B cell (primary cell): ENCODE measurements at regions not wholly inside any gene's neighbourhood (a gene's known extent, or its start where the extent isn't known, plus 50 kb on each side); places are given as distances from the start of the nearest gene placed in this dataset.

Source experiments
- EZH2 ChIP-seq: IDR thresholded peaks from 2 replicates; pipeline ENCODE4 v1.6.1; 2012; ENCODE audit warnings: borderline replicate concordance, low read depth, mild to moderate bottlenecking, moderate library complexity, low read length; ENCODE audit not compliant: insufficient read depth, poor library complexity, severe bottlenecking
- TF ChIP-seq, protein P1 (sequence below): fragments of 200-600 bp; IDR thresholded peaks from one replicate; pipeline ENCODE4 v1.8.0; 2022; ENCODE audit warnings: antibody characterized with exemption, mild to moderate bottlenecking

DNA sequence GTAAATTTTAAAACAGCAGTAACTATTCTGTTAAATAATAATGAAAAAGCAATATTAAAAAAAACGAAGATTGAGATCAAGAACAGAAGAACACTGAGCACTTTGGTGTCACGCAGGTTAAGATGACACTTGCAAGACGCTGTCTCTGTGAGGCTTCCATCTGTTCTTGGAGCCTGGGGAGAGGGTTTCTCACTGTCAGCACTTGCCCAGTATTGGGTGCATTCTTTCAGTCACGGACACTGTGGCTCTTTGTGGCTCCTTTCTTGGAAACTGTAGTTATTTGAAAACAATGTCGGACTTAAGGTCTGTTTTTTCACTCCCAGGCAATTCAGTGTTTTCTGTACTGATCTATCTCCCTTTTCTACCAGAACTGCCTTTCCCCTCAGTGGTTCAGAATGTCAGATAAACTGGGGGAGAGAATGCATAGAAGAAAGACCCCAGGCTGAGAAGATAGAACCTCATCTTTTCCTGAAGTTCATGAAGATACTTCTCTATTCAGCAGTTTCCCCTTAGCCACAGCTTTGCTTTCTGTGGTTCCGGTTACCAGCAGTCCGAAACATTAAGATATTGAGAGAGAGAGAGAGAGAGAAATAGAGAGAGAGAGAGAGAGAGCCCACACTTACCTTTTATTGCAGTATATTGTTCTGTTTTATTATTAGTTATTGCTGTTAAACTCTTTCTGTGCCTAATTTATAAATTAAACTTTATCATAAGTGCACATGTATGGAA lies 283.3 kb downstream of the DCDC2C start:
- TF ChIP-seq, protein P1, sequence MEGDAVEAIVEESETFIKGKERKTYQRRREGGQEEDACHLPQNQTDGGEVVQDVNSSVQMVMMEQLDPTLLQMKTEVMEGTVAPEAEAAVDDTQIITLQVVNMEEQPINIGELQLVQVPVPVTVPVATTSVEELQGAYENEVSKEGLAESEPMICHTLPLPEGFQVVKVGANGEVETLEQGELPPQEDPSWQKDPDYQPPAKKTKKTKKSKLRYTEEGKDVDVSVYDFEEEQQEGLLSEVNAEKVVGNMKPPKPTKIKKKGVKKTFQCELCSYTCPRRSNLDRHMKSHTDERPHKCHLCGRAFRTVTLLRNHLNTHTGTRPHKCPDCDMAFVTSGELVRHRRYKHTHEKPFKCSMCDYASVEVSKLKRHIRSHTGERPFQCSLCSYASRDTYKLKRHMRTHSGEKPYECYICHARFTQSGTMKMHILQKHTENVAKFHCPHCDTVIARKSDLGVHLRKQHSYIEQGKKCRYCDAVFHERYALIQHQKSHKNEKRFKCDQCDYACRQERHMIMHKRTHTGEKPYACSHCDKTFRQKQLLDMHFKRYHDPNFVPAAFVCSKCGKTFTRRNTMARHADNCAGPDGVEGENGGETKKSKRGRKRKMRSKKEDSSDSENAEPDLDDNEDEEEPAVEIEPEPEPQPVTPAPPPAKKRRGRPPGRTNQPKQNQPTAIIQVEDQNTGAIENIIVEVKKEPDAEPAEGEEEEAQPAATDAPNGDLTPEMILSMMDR, result no peak
- no peak for TF ChIP-seq EZH2
